ENCODE measurements at regions not wholly inside any gene's neighbourhood (a gene's known extent, or its start where the extent isn't known, plus 50 kb on each side); places are given as distances from the start of the nearest gene placed in this dataset.
"Not testable (repeated sequence)": the region's sequence is repeated elsewhere in the genome, so short reads cannot be mapped to it uniquely, and the experiment has no call there.

DNA sequence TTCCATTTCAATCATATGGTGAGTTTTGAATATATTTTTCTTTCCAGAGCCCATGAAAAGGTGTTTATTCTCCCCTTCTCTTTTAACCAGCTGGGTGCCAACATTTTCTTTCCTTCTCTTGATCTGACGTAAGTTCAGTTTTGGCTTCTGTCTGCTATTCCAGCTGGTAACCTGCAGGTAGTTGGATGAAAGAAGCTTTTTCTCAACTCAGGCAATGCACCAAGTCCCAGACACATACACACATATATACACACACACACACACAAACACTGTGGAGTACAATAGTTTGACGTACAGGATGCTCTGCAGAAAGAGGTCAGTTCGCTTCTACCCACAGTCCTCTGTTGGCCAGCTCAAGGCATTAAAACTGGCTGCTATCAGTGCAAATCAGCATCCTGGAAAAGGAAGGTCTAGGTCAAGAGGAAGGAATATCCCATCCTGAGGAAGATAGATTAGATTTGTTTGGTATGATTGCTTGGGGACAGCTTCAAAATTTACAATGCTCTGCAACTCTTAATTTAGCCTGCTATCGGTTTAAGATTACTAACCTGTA is 214.3 kb upstream of the SEMA6A start:
- DNase-seq (ENCODE audit: low read depth in 3 of 3): no peak

DNA sequence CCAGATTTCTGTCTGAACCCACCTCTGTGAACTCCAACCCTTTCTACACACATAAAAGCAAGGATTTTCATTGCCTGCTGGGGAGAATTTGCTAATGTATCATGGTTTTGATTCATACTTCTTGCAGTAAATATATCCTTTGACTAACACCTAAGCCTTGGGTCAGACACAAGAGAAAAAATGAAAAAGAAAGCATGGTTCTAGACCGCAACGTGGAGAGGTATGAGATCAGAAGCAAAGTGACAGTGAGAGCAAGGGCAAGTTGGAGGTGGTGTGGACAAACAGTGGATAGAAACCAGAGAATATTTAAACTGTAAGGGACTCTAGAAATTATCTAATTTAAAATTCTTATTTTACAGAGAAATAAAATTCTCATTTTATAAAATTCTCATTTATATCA is 212.9 kb upstream of the SEMA6A start:
- DNase-seq (ENCODE audit: low read depth in 3 of 3): no peak

DNA sequence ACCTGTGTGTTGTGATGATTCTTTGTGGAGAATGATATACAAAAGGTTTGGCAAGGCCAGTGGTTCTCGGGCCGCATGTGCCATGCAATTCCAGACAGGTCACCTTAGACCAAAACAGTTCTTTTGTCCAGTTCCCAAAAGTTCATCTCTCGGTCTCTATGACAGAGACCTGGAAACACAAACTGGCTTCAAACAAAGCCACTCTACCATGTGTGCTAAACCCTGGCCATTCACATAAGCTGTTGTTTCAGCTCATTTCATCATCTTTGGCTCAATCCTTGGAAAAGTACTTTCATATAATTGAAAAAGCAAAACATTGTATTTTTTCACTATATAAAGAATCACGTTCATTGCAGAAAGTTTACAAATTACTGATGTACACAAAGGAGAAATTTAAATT is 210.5 kb upstream of the SEMA6A start:
- no peak for DNase-seq (ENCODE audit: low read depth in 3 of 3)

DNA sequence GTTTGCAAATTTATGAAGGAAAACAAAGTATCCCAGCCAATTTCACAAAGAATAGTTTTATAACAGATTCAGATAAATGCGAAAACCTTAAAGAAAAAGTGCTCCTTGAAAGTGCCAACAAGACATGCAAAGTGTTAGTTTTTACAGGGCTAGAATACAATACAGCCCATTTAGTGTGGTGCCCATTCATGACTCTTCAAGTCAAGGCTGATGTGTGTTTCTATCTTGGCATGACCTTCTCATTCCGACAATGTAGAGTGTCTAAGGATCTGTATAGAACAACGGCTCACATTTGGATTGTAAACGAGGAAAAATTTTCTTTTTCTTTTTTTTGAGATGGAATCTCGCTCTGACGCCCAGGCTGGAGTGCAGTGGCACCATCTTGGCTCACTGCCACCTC is 205.2 kb upstream of the SEMA6A start:
- no peak for DNase-seq (ENCODE audit: low read depth in 3 of 3)

DNA sequence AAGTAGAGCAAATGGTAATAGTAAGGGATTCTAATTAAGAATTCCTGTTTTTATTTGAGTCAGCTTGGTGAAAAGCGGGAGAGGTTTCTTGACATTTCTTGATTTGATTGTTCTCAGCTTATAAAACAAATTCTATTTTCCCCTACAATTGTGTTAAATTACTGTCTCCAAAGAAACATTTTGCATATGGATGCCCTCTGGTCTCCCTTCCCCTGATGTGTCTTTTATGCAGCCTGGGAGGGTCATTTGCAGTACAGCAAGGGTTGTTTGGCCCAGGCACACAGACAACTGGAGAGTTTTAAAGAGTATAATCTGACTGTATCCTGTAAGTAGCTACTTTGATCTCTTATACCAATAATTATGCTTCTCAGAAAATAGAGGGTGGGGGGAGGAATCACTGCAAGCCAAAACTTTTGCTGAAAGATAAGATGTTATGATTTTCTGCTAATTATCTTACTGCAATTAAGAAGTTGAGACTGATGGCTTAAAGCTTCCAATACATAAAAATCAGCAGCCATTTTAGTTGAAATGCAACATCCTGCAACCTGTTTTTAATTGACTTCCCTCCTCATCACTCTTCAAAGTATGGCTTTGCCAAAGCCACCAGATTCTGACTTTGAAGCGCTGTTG is 204.1 kb upstream of the SEMA6A start:
- no peak for DNase-seq (ENCODE audit: low read depth in 3 of 3)

DNA sequence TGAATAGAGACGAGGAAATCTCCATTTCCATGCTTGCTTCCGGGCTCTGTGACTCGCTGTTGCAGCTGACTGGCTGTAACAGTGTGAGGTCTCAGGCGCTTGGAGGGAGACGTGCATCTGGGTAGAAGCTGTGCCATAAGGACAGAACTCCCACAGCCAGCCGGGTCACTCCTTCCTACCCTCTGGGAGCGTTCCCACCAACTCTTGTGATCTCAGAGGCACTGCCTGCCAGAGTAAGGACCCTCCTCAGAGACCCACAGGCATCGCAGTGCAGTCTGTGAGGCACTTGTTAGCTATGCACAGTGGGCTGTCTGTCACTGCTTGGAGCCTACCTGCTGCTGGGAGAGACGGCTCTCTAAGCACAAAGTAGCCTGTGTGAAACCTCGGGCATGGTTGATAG is 203.4 kb upstream of the SEMA6A start:
- DNase-seq (ENCODE audit: low read depth in 3 of 3): no peak

DNA sequence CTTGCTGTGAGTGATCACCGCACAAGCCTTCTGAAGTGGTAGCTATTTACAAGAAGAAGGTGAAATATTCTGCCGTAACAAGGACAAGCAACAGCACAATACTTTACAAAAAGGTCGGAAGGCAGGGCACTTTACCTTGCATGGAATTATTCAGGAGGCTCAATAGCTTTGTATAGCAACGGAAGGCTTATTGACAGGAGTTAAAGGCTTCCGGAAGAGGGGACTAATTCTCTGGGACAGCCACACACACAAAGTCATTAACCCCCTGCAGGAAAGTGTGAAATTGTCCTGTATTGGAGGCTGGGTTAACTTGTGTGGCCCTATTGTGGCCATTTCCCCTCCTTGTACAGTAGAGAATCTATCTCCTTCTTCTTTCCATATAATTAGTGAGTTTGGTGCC is 199.3 kb upstream of the SEMA6A start:
- DNase-seq (ENCODE audit: low read depth in 3 of 3): no peak

DNA sequence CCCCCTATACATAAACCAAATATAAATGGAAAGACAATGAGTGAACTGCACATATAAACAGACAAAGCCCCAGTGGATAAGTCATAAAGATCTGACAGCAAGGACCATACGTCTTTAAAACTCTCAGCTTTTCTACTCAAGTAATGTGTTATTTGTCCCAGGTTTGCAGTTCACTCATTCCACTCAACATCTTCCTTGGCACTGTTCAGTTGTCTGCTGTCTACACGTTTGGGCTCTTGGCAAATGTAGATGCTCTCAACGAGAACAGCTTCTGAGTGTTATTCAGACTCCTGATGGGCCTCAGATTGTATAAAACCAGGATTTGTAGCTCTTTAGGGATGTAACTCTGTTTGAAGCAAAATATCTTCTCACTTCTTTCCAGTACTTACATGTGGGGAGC is 198.2 kb upstream of the SEMA6A start:
- DNase-seq (ENCODE audit: low read depth in 3 of 3): no peak

DNA sequence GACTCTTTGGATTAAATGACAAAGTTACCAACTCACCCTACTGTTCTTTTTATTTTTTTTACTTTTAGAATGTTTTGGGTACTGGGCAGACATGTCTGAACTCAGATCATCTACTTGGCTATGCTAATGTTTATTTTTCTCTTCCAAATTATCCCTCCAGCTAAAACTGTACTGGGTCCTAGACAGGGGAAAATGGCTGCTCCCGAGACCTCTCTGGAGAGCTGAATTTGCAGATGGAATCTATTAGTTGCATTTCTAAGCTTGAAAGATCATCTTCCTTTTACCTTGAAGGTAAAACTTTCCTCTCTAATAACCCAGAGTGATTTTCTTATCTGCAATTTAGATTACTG is 197.5 kb upstream of the SEMA6A start:
- no peak for DNase-seq (ENCODE audit: low read depth in 3 of 3)

DNA sequence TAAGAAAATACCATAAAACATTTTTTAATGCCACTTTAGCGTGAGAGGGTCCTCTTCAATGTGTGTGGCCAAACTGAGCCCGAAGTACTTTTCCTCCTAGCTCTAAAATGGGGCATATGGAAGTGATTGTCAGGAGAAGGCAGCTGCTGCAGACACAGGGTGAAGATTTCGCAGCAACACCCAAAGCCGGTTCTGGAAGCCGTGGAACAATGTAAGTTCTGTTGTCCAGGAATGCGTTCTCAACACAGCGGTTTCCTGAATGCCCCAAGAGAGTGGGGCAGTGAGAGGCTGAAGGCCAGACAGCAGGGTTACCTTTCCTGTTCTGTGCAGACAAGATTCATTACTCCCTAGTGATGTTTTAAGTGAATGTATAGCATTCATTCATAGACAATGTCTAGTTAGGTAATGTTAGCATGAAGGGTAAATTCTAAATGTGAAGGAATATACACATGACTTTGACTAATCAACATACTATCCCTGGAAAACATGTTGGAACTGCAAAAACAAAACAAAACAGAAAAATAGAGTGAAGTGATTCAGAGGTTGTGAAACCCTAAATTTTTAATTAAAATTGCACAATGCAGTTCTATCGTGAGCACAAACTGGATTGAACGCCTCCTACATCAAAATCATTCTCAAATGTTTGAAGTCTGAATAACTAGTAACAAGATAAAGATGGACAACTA is 197.0 kb upstream of the SEMA6A start:
- no peak for DNase-seq (ENCODE audit: low read depth in 3 of 3)

DNA sequence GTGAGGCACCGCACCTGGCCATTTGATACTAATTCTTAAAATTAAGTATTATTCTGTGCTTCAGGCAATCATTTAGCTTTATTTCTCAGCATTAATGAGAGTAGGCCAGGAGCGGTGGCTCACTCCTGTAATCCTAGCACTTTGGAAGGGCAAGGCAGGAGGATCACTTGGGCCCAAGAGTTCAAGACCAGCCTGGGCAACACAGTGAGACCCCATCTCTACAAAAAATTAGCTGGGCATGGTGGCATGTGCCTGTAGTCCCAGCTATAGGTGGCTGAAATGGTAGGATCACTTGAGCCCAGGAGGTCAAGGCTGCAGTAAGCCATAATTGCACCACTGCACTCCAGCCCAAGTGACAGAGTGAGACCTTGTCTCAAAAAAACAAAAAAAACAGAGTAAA is 195.3 kb upstream of the SEMA6A start:
- not testable (repeated sequence) for DNase-seq (ENCODE audit: low read depth in 3 of 3)

DNA sequence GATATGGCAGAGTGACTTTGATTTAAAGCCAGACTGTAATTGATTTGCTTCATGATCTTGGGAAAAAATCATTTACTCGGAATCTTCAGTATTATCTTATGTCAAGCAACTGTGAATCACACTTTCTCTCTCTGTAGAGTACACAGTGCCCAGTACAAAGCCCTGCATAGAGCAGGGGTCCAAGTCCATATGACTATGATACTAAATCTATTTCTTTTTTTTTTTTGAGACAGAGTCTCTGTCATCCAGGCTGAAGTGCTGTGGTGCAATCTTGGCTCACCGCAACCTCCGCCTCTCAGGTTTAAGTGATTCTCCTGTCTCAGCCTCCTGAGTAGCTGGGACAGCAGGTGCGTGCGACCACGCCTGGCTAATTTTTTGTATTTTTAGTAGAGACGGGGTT is 194.8 kb upstream of the SEMA6A start:
- no peak for DNase-seq (ENCODE audit: low read depth in 3 of 3)

DNA sequence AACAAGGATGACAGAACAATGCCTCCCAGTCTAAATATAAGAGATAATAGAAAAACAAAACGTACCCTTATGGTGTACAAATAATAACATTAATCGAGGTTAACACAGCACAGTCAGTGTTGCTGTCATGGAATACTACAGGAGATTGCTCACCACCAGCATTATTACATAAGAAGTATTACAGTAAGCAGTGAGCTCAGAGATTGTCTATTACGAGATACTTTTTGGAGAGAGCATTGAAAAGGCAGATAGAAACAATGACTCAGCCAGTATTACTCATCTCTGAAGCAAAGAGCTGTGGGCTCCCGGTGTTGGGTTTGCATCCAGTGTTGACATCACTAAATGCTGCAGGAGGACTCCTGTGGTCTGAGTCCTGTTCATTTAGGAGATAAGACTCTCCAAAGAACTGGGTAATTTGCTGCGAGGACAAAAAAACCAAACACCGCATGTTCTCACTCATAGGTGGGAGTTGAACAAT is 191.9 kb upstream of the SEMA6A start:
- no peak for DNase-seq (ENCODE audit: low read depth in 3 of 3)

DNA sequence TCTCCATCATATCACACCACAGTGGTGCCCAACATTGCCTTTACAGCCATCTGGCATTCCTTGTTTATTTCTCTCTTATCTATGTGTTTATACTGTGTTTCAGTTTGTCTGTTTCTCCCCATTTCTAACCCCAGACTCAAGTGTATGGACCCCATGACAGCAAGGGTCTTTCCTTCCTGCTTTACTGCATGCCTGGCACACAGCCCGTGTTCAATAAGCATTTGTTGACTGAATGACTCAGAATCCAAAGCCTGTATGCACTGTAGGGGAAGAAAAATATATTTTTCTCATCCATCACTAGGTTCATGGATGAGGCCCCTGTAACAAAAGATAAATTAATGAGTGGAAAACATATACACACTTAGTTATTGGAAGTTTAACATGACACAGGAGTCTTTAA is 190.8 kb upstream of the SEMA6A start:
- no peak for DNase-seq (ENCODE audit: low read depth in 3 of 3)

DNA sequence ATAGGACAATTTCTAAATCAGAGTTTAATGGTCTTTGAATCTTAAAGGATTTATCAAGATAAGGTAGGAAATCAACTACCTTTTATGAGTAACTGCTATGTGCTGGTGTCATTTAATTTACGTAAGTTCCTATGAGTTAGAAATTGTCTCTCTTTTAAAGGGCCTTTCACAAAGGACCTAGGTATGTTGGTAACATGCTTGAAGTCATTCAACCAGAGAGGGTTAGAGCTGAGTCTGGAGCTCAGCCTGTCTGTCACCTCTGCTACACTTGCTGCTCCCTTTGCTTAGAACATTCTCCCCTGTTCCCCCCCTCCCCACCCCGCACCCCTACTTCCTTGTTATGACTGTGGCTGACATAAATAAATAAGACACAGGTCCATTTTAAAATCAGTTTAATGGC is 190.3 kb upstream of the SEMA6A start:
- DNase-seq (ENCODE audit: low read depth in 3 of 3): no peak

DNA sequence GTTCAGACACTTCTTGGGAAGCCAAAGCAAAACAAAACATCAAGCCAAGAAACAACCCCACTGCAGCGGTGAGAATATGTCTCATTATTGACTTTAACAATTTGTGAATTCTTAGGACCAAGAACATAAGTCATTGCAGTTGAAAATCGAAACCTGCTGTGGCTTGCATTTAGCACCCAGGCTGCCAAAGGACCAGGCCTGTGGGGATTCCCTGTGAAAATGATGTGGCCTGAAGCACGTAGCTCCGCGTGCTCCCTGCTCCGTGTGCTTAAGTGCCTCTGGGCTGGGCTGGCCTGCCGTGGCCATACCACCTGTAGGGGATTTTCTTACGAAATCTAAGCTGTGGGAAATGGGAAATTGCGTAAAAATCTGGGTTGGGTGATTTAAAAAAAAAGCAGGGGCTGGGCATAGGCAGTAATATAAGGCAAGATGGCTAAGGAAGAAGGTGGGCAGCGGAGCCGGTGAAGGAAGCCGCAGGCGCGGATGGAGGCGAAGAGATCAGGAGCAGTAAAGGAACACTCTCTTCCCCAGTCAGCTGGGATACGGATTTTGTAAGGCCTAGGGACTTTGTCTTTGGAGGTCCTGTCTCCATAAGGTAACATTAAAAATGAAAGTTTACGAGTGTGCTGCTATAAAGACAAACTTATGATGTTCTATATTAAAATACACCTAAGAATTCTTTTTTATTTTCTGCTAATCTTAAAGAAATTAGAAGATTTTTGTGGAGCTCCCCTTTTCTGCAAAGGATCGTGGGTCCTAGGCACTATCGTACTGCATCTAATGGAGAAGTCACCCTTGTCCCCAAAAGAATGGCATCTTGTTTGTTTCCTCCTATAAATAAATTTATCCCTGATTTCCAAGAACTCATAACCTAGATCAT is 189.6 kb upstream of the SEMA6A start:
- no peak for DNase-seq (ENCODE audit: low read depth in 3 of 3)

DNA sequence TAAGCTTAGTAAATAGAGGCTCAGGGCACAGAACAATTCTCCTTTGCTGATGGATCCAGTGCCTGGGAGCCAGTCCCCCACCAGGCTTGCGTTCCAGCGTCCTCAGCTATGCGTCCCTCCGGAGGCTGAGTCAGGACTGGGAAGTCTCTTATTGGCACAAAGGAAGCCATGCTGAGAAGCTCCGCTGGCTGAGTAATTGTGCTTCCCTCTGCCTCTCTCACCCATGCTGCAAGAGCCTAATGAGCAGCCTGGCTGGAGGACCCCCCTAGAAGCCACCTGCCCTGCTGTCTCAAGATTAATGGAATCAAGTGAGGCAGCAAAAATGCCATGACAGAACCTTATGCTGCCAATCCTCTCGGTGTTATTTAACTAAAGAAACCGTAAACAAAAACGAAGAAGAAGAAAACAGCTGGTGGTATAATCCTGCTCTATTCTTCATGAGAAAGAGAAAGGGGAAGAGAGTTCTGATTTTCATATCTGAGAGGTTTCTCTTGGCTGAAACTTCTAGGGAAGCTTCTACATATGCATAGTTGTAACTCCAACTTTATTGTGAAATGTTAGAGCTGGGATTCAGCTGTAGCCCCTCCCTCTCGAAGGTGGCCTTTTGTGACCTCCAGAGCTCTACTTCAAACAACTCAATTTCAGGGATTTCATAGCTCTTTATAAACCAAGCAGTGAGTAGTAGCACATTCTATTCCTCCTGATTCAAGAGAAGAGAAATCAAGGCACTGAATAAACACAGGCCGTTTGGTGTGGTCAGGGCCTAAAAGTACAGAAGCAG is 185.4 kb upstream of the SEMA6A start:
- no peak for DNase-seq (ENCODE audit: low read depth in 3 of 3)

DNA sequence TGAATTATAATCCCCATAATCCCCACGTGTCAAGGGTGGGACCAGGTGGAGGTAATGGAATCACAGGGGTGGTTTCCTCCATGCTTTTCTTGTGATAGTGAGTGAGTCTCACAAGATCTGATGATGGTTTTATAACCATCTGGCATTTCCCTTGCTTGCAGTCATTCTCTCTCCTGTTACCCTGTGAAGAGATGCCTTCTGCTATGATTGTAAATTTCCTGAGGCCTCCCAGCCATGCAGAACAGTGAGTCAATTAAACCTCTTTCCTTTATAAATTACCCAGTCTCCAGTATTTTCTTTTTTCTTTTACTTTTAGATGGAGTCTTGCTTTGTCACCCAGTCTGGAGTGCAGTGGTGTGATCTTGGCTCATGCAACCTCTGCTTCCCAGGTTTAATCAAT is 182.7 kb upstream of the SEMA6A start:
- DNase-seq (ENCODE audit: low read depth in 3 of 3): no peak

DNA sequence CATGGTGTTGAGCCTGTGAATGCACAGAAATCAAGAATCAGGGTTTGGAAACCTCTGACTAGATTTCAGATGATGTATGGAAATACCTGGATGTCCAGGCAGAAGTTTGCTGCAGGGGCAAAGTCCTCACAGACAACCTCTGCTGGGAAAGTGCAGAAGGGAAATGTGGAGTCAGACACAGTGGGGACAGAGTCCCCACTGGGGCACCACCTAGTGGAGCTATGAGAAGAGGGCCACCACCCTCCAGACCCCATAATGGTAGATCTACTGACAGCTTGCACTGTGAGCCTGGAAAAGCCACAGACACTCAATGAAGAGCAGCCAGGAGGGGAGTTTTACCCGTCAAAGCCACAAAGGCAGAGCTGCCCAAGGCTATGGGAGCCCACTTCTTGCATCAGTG is 181.9 kb upstream of the SEMA6A start:
- DNase-seq (ENCODE audit: low read depth in 3 of 3): no peak

DNA sequence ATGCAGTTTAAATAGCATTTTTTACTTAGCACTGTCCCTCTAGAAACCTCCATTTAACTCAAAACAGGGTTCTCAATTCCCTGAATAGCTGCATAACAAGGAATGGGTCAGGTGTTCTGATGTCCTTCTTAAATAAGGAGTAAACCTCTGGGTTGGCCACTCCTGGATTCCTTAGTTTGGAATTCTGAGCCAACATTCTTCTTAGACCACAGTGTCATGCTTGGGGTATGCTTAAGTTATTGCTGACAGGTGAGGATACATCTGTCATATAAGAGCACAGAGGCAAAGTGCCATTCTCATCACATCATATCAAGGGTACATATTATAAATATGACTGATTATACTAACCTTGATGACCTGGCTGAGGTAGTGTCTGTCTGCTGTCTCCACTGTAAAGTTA is 179.9 kb upstream of the SEMA6A start:
- DNase-seq (ENCODE audit: low read depth in 3 of 3): no peak

DNA sequence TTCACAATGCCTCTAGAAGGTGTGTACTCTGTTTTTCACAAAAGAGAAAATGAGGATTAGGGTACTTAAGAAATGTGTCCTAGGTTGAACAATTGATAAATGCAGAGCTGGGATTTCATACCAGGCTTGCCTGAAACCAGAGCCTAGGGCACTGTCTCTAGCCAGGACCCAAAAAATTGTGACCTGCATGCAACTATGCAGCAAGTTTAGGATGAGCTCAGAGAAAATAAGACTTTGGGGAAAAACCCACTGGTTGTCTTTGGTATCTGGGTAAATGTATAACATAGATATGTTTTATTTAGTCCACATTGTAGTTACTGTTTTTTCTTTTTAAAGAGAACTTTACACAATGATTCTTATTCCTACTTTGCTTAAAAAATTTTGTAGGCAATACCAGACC is 177.1 kb upstream of the SEMA6A start:
- no peak for DNase-seq (ENCODE audit: low read depth in 3 of 3)

Data from stimulated activated CD4-positive, alpha-beta T cell treated with anti-CD3 and anti-CD28 coated beads, TNF-alpha, amount 100 ng/mL, for 48 hours (primary cell).